Neural cell (in vitro differentiated cells): ENCODE measurements at regions not wholly inside any gene's neighbourhood (a gene's known extent, or its start where the extent isn't known, plus 50 kb on each side); places are given as distances from the start of the nearest gene placed in this dataset.
A peak's percentile ranks its signal among the peaks of the same experiment; 100 is the strongest.

Experiments
- H2AFZ ChIP-seq: fragments of 200-600, 300-800 bp; sonication (generic), shearing (Covaris generic); 2 replicates; pipeline ENCODE4 v1.6.0; 2014; ENCODE audit warnings: low read depth, mild to moderate bottlenecking, antibody characterized with exemption, low read length, moderate library complexity
- H3F3A ChIP-seq: fragments of 200-600 bp; shearing (Covaris generic); 2 replicates; pipeline ENCODE4 v1.6.1; 2016; ENCODE audit warnings: mild to moderate bottlenecking, moderate library complexity, mixed read lengths, antibody characterized with exemption, low read length; ENCODE audit not compliant: insufficient read depth, poor library complexity, severe bottlenecking
- H3K27ac ChIP-seq: fragments of 200-600, 300-800 bp; sonication (generic), shearing (Covaris generic); 2 replicates; pipeline ENCODE4 v1.5.1; 2014; ENCODE audit warnings: mild to moderate bottlenecking, low read length, moderate library complexity
- H3K27me3 ChIP-seq: fragments of 300-800, 200-600 bp; sonication (generic), shearing (Covaris generic); 2 replicates; pipeline ENCODE4 v1.6.0; 2014; ENCODE audit warnings: mild to moderate bottlenecking, low read depth, low read length, moderate library complexity; ENCODE audit not compliant: insufficient read depth
- H3K36me3 ChIP-seq: fragments of 300-800, 200-600 bp; sonication (generic), shearing (Covaris generic); 2 replicates; pipeline ENCODE4 v1.5.1; 2014; ENCODE audit warnings: mild to moderate bottlenecking, antibody characterized with exemption, low read length, moderate library complexity; ENCODE audit not compliant: insufficient read depth
- H3K4me2 ChIP-seq: fragments of 300-800, 200-600 bp; sonication (generic), shearing (Covaris generic); 2 replicates; pipeline ENCODE4 v1.6.0; 2014; ENCODE audit warnings: mild to moderate bottlenecking, low read length
- H3K4me3 ChIP-seq: fragments of 300-800, 200-600 bp; sonication (generic), shearing (Covaris generic); 2 replicates; pipeline ENCODE4 v1.5.1; 2014; ENCODE audit warnings: mild to moderate bottlenecking, low read length, moderate library complexity
- H3K79me2 ChIP-seq: fragments of 200-600 bp; shearing (Covaris generic); replicated peaks from 2 replicates; pipeline ENCODE4 v1.6.0; 2014; ENCODE audit warnings: mild to moderate bottlenecking, low read length, moderate library complexity; ENCODE audit not compliant: insufficient read depth
- H3K9ac ChIP-seq: fragments of 300-800, 200-600 bp; sonication (generic), shearing (Covaris generic); 2 replicates; pipeline ENCODE4 v1.6.1; 2016; ENCODE audit warnings: mild to moderate bottlenecking, low read length, mixed read lengths
- H3K9me2 ChIP-seq: fragments of 200-600 bp; shearing (Covaris generic); 2 replicates; pipeline ENCODE4 v1.6.1; 2016; ENCODE audit warnings: mild to moderate bottlenecking, low read length, mixed read lengths; ENCODE audit not compliant: insufficient read depth
- H3K9me3 ChIP-seq: fragments of 200-600, 300-800 bp; sonication (generic), shearing (Covaris generic); 2 replicates; pipeline ENCODE4 v1.6.1; 2016; ENCODE audit warnings: mild to moderate bottlenecking, mixed run types, low read length, moderate library complexity, mixed read lengths
- H4K20me1 ChIP-seq: fragments of 200-600 bp; shearing (Covaris generic); 2 replicates; pipeline ENCODE4 v1.6.1; 2016; ENCODE audit warnings: mild to moderate bottlenecking, mixed run types; ENCODE audit not compliant: insufficient read depth
- CTCF ChIP-seq: fragments of 450-650 bp; IDR thresholded peaks from 2 replicates; pipeline ENCODE4 v1.5.1; 2014; ENCODE audit warnings: antibody characterized with exemption, mild to moderate bottlenecking, moderate library complexity; ENCODE audit not compliant: poor library complexity, severe bottlenecking
- EP300 ChIP-seq: fragments of 450-650 bp; conservative IDR thresholded peaks from 2 replicates; pipeline ENCODE4 v1.6.1; 2014; ENCODE audit warnings: antibody characterized with exemption, mild to moderate bottlenecking, moderate library complexity; ENCODE audit not compliant: poor library complexity, severe bottlenecking
- EZH2 ChIP-seq: fragments of 200-600, 300-800 bp; shearing (Covaris generic), sonication (generic); IDR thresholded peaks from 2 replicates; pipeline ENCODE4 v1.6.1; 2014; ENCODE audit warnings: antibody characterized with exemption, low read length, borderline replicate concordance, mild to moderate bottlenecking; ENCODE audit not compliant: insufficient read depth, poor library complexity, severe bottlenecking
- MXI1 ChIP-seq: fragments of 450-650 bp; conservative IDR thresholded peaks from 2 replicates; pipeline ENCODE4 v1.6.1; 2014; ENCODE audit warnings: antibody characterized with exemption, mild to moderate bottlenecking; ENCODE audit not compliant: poor library complexity, severe bottlenecking
- POLR2AphosphoS5 ChIP-seq: IDR thresholded peaks from 2 replicates; pipeline ENCODE4 v1.6.1; 2012
- RAD21 ChIP-seq: fragments of 450-650 bp; conservative IDR thresholded peaks from 2 replicates; pipeline ENCODE4 v1.6.1; 2014; ENCODE audit warnings: antibody characterized with exemption, mild to moderate bottlenecking, moderate library complexity
- REST ChIP-seq: IDR thresholded peaks from 2 replicates; pipeline ENCODE4 v1.6.1; 2012; ENCODE audit warnings: borderline replicate concordance
- SMC3 ChIP-seq: fragments of 450-650 bp; conservative IDR thresholded peaks from 2 replicates; pipeline ENCODE4 v1.6.1; 2014; ENCODE audit warnings: antibody characterized with exemption, mild to moderate bottlenecking, moderate library complexity; ENCODE audit not compliant: poor library complexity
- TAF1 ChIP-seq: IDR thresholded peaks from 2 replicates; pipeline ENCODE4 v1.6.1; 2012; ENCODE audit warnings: low read depth

- Histone ChIP-seq H3F3A (no peaks in the 10 kb centered on the region), H3K27ac (peak overlapping the region; percentile 20), H4K20me1 (no peaks in the 10 kb centered on the region), H3K27me3 (no peaks in the 10 kb centered on the region), H3K79me2 (no peaks in the 10 kb centered on the region), H3K9me2 (no peaks in the 10 kb centered on the region), H3K4me3 (no peak overlapping the region), H3K9ac (no peak overlapping the region), H3K36me3 (no peaks in the 10 kb centered on the region), H3K4me2 (no peak overlapping the region), H3K9me3 (no peaks in the 10 kb centered on the region), H2AFZ (no peak overlapping the region)
- no peak for TF ChIP-seq RAD21
- TF ChIP-seq MXI1, result no peak
- TF ChIP-seq POLR2AphosphoS5, result no peak
- TF ChIP-seq TAF1, result no peak
- TF ChIP-seq CTCF, result no peak
- TF ChIP-seq EP300, result no peak
- TF ChIP-seq EZH2, result no peak
- TF ChIP-seq REST, result no peak
- TF ChIP-seq SMC3, result no peak
These were observed 542.7 kb downstream of the FAM133A start for GRCh38 chrX:94216738-94217137.

- no peak overlapping the region for H2AFZ ChIP-seq
- H3K9me2 ChIP-seq, result no peaks in the 10 kb centered on the region
- no peak overlapping the region for H3K4me2 ChIP-seq
- no peak overlapping the region for H3K27ac ChIP-seq
- TF ChIP-seq EZH2 (no peak), MXI1 (no peak), TAF1 (no peak), EP300 (no peak), RAD21 (no peak), CTCF (no peak), REST (no peak), SMC3 (no peak), POLR2AphosphoS5 (no peak)
- H3F3A ChIP-seq, result no peaks in the 10 kb centered on the region
- no peak overlapping the region for H3K4me3 ChIP-seq
- no peaks in the 10 kb centered on the region for H3K27me3 ChIP-seq
- H3K9me3 ChIP-seq, result no peaks in the 10 kb centered on the region
- H3K36me3 ChIP-seq, result no peaks in the 10 kb centered on the region
- no peaks in the 10 kb centered on the region for H3K79me2 ChIP-seq
- H3K9ac ChIP-seq, result no peak overlapping the region
- no peaks in the 10 kb centered on the region for H4K20me1 ChIP-seq
These were observed 578.2 kb downstream of the FAM133A start for GRCh38 chrX:94252211-94252610.
